BJ (cell line): ENCODE measurements at regions not wholly inside any gene's neighbourhood (a gene's known extent, or its start where the extent isn't known, plus 50 kb on each side); places are given as distances from the start of the nearest gene placed in this dataset.
"Not testable (repeated sequence)": the region's sequence is repeated elsewhere in the genome, so short reads cannot be mapped to it uniquely, and the experiment has no call there.

Source experiments
- CTCF ChIA-PET: fragments of 350-600 bp; formaldehyde crosslinking; extraction: SDS; loops from one replicate; lab custom pipeline; 2021; ENCODE audit warnings: antibody characterized with exemption, inconsistent platforms; lab: Yijun Ruan, JAX
- POLR2A ChIA-PET: fragments of 300-600 bp; sonication (Branson Sonifier 250); formaldehyde crosslinking; extraction: SDS; loops from one replicate; lab custom pipeline; 2021; ENCODE audit warnings: antibody characterized with exemption; lab: Charles Lee
- DNase-seq: peaks from one replicate; pipeline ENCODE4 v3.0.0-alpha.2; 2011; ENCODE audit warnings: low read depth
- H3K27me3 ChIP-seq: 2 replicates; pipeline ENCODE4 v1.6.0; 2011; ENCODE audit warnings: low read length; ENCODE audit not compliant: control insufficient read depth, insufficient read depth
- H3K36me3 ChIP-seq: 2 replicates; pipeline ENCODE4 v1.5.1; 2011; ENCODE audit warnings: low read length; ENCODE audit not compliant: control insufficient read depth, insufficient read depth
- H3K4me3 ChIP-seq: 2 replicates; pipeline ENCODE4 v1.5.1; 2011; ENCODE audit warnings: low read depth, mild to moderate bottlenecking, control low read depth, low read length
- CTCF ChIP-seq: IDR thresholded peaks from 2 replicates; pipeline ENCODE4 v1.5.1; 2011; ENCODE audit warnings: low read depth, mild to moderate bottlenecking, control low read depth, inconsistent platforms, low read length, moderate library complexity; ENCODE audit not compliant: insufficient read depth

DNA sequence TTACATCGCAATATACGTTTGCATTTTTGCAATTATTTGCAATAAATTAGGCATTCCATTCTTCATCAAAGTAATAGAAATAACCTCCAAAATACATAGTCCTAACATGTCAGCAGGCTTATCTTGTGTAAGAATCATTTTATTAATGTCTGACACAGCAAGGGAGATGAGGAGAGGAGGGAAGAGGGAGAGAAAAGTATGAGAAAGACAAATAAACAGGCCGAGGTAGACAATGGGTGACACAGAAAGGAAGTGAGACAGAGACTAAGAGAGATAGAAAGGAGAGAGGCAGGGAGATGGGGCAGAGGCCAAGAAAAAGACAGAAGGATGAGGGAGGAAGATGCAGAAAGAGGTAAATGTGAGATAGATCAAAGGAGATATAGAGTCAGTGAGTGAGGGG lies 50.3 kb upstream of the CYP2B6 start:
- H3K27me3 ChIP-seq, POLR2A ChIA-PET, H3K36me3 ChIP-seq, H3K4me3 ChIP-seq, CTCF ChIA-PET, DNase-seq: not testable (repeated sequence)

- H3K4me3 ChIP-seq, H3K27me3 ChIP-seq, H3K36me3 ChIP-seq, DNase-seq, CTCF ChIA-PET, POLR2A ChIA-PET: not testable (repeated sequence)
Observed at GRCh38 chr19:40938007-40938406, 53.1 kb upstream of the CYP2B6 start.

DNA sequence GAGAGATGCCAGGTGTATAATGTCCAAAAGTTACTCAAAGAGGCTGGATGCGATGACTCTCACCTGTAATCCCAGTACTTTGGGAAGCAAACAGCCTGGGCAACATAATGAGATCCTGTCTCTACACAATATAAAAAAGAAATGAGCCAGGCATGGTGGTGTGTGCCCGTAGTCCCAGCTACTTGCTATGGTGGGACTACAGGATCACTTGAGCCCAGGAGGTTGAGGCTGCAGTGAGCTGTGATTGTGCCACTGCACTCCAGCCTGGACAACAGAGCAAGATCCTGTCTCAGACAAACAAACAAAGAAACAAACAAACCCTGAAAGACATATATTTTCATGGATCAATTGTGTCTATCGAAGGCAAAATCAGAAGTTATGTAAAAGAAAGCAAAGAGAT lies 54.3 kb upstream of the CYP2B6 start:
- no peak overlapping the region for H3K4me3 ChIP-seq
- CTCF ChIA-PET: no interaction called here
- POLR2A ChIA-PET: no interaction called here
- no peaks in the 10 kb centered on the region for H3K27me3 ChIP-seq
- no peak for DNase-seq
- no peaks in the 10 kb centered on the region for H3K36me3 ChIP-seq
- no peak for TF ChIP-seq CTCF

DNA sequence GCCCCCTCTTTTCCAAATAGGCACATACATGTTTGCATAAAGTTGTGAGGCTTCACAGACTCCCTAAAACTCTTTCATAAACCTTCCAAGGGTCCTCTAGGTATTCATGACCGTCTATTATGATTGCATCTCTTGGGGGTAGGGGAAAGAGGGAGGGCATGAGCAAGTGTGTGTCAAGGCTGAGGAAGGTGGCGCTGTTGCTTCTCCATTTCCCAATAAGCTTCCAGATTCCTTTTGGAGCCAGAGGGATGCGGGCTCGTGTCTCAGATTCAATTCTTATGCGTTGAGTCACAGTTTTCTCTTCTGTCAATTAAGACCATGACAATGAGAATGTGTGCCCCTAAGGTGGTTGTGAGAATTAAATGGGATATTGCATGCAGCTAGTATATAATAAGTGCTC lies 51.0 kb upstream of the CYP2A7 start:
- POLR2A ChIA-PET: no interaction called here
- no peak for TF ChIP-seq CTCF
- CTCF ChIA-PET: no interaction called here
- no peak for DNase-seq
- no peak overlapping the region for H3K4me3 ChIP-seq
- no peaks in the 10 kb centered on the region for H3K36me3 ChIP-seq
- no peaks in the 10 kb centered on the region for H3K27me3 ChIP-seq

- Histone ChIP-seq H3K27me3 (no peaks in the 10 kb centered on the region), H3K36me3 (no peaks in the 10 kb centered on the region), H3K4me3 (no peak overlapping the region)
- no peak for DNase-seq
- CTCF ChIA-PET: interaction anchor here (0.6 kb wide), 1 partner anchor 841 kb away, joined by 3 read pairs; the partner anchor contains the start of gene ZNF780A
- TF ChIP-seq CTCF: no peak
- POLR2A ChIA-PET: no interaction called here
Observed at GRCh38 chr19:40932008-40932959, 50.3 kb upstream of the CYP2A7 start.
